ENCODE measurements at regions not wholly inside any gene's neighbourhood (a gene's known extent, or its start where the extent isn't known, plus 50 kb on each side); places are given as distances from the start of the nearest gene placed in this dataset.

DNA sequence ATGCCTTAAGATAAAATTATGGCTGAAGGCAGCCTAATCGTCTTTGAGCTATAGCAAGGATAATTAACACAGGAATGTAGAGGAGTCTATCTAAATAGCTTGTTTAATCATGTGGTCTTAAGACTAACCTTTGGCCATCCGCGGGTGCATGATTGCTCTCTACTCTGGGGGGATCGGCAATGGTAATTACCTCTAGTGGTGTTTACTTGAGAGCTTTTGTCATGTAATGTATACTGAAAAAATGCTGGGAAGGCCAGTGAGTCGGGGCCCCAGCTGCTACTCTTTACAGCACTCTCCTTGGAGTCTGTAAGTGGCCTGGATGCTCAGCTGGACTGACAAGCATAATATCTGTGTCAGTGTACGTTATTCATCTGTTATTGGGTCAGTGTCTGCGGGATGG is 65.5 kb upstream of the GNPDA2 start:
- TF ChIP-seq SMC3 (IDR thresholded peaks at IDR 0.05; ENCODE audit: low read depth, low read length): no peak
- TF ChIP-seq POLR2A (IDR thresholded peaks at IDR 0.05; ENCODE audit: low read depth, low read length): no peak
- TF ChIP-seq, protein P1, sequence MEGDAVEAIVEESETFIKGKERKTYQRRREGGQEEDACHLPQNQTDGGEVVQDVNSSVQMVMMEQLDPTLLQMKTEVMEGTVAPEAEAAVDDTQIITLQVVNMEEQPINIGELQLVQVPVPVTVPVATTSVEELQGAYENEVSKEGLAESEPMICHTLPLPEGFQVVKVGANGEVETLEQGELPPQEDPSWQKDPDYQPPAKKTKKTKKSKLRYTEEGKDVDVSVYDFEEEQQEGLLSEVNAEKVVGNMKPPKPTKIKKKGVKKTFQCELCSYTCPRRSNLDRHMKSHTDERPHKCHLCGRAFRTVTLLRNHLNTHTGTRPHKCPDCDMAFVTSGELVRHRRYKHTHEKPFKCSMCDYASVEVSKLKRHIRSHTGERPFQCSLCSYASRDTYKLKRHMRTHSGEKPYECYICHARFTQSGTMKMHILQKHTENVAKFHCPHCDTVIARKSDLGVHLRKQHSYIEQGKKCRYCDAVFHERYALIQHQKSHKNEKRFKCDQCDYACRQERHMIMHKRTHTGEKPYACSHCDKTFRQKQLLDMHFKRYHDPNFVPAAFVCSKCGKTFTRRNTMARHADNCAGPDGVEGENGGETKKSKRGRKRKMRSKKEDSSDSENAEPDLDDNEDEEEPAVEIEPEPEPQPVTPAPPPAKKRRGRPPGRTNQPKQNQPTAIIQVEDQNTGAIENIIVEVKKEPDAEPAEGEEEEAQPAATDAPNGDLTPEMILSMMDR (conservative IDR thresholded peaks at IDR 0.05; ENCODE audit: low read depth, low read length): no peak
- no peak for TF ChIP-seq CEBPB (IDR thresholded peaks at IDR 0.05; ENCODE audit: low read depth, low read length)
- no peak for TF ChIP-seq MXI1 (IDR thresholded peaks at IDR 0.05; ENCODE audit: borderline replicate concordance, low read depth, low read length)
- no peak for TF ChIP-seq RAD21 (IDR thresholded peaks at IDR 0.05; ENCODE audit: low read length)
- TF ChIP-seq, protein P2, sequence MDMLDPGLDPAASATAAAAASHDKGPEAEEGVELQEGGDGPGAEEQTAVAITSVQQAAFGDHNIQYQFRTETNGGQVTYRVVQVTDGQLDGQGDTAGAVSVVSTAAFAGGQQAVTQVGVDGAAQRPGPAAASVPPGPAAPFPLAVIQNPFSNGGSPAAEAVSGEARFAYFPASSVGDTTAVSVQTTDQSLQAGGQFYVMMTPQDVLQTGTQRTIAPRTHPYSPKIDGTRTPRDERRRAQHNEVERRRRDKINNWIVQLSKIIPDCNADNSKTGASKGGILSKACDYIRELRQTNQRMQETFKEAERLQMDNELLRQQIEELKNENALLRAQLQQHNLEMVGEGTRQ (IDR thresholded peaks at IDR 0.05; ENCODE audit: low read depth, low read length): no peak
- no peak for TF ChIP-seq FOS (IDR thresholded peaks at IDR 0.05; ENCODE audit: low read depth, low read length)
- TF ChIP-seq CHD1 (IDR thresholded peaks at IDR 0.05; ENCODE audit: low read depth, low read length): no peak
- no peak for TF ChIP-seq RFX5 (IDR thresholded peaks at IDR 0.05; ENCODE audit: low read depth, low read length)

Data from IMR-90 (cell line).